ENCODE measurements at regions not wholly inside any gene's neighbourhood (a gene's known extent, or its start where the extent isn't known, plus 50 kb on each side); places are given as distances from the start of the nearest gene placed in this dataset.

DNA sequence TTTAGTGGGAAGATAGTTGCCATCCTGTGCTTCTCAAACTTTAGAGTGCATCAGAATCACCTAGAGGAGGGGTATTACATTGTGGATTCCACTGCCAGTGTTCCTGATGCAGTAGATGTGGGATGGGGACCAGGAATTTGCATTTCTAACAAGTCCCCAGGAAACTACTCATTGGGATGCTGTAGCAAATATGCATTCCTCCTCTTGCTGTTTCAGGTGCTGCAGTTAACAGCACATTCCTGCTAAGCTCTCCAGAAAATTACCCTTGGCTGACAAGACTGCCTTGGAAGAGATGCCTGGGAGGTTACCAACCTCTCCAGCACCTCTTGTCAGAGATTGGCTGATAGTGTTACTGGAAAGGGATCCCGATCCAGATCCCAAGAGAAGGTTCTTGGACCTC, 270.5 kb downstream of the OSTF1 start:
- TF ChIP-seq CTCF (IDR thresholded peaks at IDR 0.05) (no peak), POLR2A (IDR thresholded peaks at IDR 0.05) (no peak)
